H1 (cell line): ENCODE measurements at regions not wholly inside any gene's neighbourhood (a gene's known extent, or its start where the extent isn't known, plus 50 kb on each side); places are given as distances from the start of the nearest gene placed in this dataset.

Experiments used
- ASH2L ChIP-seq: fragments of 200-600, 300-600 bp; sonication (generic); IDR thresholded peaks from one replicate; pipeline ENCODE4 v1.7.1; 2017; ENCODE audit warnings: low read length
- CBX5 ChIP-seq: fragments of 300-800, 300-1000 bp; sonication (generic); IDR thresholded peaks from 2 replicates; pipeline ENCODE4 v1.7.1; 2016; ENCODE audit warnings: antibody characterized with exemption, low read length, low read depth
- CEBPB ChIP-seq: IDR thresholded peaks from 2 replicates; pipeline ENCODE4 v1.6.1; 2012; ENCODE audit warnings: low read depth, low read length
- PHF8 ChIP-seq: fragments of 200-600 bp; sonication (generic); conservative IDR thresholded peaks from 2 replicates; pipeline ENCODE4 v1.7.1; 2012; ENCODE audit warnings: low read depth, mild to moderate bottlenecking, inconsistent platforms, low read length, moderate library complexity
- POLR2AphosphoS5 ChIP-seq: IDR thresholded peaks from 2 replicates; pipeline ENCODE4 v1.6.1; 2011; ENCODE audit warnings: low read depth, low read length
- RFX5 ChIP-seq: IDR thresholded peaks from 2 replicates; pipeline ENCODE4 v1.6.1; 2011; ENCODE audit warnings: low read depth, low read length, improper control_type of control experiment, borderline replicate concordance
- SRF ChIP-seq: IDR thresholded peaks from 2 replicates; pipeline ENCODE4 v1.6.1; 2011; ENCODE audit warnings: mild to moderate bottlenecking, low read depth, low read length, moderate library complexity
- SUZ12 ChIP-seq: fragments of 200-600 bp; sonication (generic); IDR thresholded peaks from 2 replicates; pipeline ENCODE4 v1.6.1; 2012; ENCODE audit warnings: mild to moderate bottlenecking, inconsistent platforms, low read length, moderate library complexity, mixed read lengths
- TEAD4 ChIP-seq: IDR thresholded peaks from 2 replicates; pipeline ENCODE4 v1.6.1; 2012; ENCODE audit warnings: low read depth, low read length, inconsistent platforms, mixed read lengths
- ZNF274 ChIP-seq: IDR thresholded peaks from 2 replicates; pipeline ENCODE4 v1.7.0; 2012; ENCODE audit warnings: low read length, borderline replicate concordance; ENCODE audit errors: extremely low read depth
- TF ChIP-seq, protein P1 (sequence below): fragments of 300-600 bp; sonication (generic); IDR thresholded peaks from 2 replicates; pipeline ENCODE4 v1.7.1; 2012; ENCODE audit warnings: low read length, moderate library complexity, mild to moderate bottlenecking, inconsistent platforms; ENCODE audit not compliant: insufficient replicate concordance
- TF ChIP-seq, protein P2 (sequence below): IDR thresholded peaks from 2 replicates; pipeline ENCODE4 v1.6.1; 2011; ENCODE audit warnings: low read length, improper control_type of control experiment

DNA sequence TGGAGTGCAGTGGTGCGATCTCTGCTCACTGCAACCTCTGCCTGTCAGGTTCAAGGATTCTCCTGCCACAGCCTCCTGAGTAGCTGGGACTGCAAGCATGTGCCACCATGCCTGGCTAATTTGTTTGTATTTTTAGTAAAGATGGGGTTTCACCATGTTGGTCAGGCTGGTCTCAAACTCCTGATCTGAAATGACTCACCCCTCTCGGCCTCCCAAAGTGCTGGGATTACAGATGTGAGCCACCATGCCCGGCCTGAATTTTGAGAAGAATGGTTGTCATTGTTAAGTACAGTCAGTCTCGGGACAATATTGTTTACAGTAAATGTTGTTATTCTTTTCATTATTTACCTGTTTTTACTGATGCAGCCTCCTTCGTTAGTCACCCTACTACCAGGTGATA is 1226.2 kb upstream of the TENM3 start (continued):
- TF ChIP-seq, protein P1, sequence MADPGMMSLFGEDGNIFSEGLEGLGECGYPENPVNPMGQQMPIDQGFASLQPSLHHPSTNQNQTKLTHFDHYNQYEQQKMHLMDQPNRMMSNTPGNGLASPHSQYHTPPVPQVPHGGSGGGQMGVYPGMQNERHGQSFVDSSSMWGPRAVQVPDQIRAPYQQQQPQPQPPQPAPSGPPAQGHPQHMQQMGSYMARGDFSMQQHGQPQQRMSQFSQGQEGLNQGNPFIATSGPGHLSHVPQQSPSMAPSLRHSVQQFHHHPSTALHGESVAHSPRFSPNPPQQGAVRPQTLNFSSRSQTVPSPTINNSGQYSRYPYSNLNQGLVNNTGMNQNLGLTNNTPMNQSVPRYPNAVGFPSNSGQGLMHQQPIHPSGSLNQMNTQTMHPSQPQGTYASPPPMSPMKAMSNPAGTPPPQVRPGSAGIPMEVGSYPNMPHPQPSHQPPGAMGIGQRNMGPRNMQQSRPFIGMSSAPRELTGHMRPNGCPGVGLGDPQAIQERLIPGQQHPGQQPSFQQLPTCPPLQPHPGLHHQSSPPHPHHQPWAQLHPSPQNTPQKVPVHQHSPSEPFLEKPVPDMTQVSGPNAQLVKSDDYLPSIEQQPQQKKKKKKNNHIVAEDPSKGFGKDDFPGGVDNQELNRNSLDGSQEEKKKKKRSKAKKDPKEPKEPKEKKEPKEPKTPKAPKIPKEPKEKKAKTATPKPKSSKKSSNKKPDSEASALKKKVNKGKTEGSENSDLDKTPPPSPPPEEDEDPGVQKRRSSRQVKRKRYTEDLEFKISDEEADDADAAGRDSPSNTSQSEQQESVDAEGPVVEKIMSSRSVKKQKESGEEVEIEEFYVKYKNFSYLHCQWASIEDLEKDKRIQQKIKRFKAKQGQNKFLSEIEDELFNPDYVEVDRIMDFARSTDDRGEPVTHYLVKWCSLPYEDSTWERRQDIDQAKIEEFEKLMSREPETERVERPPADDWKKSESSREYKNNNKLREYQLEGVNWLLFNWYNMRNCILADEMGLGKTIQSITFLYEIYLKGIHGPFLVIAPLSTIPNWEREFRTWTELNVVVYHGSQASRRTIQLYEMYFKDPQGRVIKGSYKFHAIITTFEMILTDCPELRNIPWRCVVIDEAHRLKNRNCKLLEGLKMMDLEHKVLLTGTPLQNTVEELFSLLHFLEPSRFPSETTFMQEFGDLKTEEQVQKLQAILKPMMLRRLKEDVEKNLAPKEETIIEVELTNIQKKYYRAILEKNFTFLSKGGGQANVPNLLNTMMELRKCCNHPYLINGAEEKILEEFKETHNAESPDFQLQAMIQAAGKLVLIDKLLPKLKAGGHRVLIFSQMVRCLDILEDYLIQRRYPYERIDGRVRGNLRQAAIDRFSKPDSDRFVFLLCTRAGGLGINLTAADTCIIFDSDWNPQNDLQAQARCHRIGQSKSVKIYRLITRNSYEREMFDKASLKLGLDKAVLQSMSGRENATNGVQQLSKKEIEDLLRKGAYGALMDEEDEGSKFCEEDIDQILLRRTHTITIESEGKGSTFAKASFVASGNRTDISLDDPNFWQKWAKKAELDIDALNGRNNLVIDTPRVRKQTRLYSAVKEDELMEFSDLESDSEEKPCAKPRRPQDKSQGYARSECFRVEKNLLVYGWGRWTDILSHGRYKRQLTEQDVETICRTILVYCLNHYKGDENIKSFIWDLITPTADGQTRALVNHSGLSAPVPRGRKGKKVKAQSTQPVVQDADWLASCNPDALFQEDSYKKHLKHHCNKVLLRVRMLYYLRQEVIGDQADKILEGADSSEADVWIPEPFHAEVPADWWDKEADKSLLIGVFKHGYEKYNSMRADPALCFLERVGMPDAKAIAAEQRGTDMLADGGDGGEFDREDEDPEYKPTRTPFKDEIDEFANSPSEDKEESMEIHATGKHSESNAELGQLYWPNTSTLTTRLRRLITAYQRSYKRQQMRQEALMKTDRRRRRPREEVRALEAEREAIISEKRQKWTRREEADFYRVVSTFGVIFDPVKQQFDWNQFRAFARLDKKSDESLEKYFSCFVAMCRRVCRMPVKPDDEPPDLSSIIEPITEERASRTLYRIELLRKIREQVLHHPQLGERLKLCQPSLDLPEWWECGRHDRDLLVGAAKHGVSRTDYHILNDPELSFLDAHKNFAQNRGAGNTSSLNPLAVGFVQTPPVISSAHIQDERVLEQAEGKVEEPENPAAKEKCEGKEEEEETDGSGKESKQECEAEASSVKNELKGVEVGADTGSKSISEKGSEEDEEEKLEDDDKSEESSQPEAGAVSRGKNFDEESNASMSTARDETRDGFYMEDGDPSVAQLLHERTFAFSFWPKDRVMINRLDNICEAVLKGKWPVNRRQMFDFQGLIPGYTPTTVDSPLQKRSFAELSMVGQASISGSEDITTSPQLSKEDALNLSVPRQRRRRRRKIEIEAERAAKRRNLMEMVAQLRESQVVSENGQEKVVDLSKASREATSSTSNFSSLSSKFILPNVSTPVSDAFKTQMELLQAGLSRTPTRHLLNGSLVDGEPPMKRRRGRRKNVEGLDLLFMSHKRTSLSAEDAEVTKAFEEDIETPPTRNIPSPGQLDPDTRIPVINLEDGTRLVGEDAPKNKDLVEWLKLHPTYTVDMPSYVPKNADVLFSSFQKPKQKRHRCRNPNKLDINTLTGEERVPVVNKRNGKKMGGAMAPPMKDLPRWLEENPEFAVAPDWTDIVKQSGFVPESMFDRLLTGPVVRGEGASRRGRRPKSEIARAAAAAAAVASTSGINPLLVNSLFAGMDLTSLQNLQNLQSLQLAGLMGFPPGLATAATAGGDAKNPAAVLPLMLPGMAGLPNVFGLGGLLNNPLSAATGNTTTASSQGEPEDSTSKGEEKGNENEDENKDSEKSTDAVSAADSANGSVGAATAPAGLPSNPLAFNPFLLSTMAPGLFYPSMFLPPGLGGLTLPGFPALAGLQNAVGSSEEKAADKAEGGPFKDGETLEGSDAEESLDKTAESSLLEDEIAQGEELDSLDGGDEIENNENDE: no peak
- TF ChIP-seq CBX5: no peak
- no peak for TF ChIP-seq ASH2L
- no peak for TF ChIP-seq CEBPB
- no peak for TF ChIP-seq PHF8
- no peak for TF ChIP-seq RFX5
- no peak for TF ChIP-seq POLR2AphosphoS5
- TF ChIP-seq TEAD4: no peak
- no peak for TF ChIP-seq SRF
- TF ChIP-seq, protein P2, sequence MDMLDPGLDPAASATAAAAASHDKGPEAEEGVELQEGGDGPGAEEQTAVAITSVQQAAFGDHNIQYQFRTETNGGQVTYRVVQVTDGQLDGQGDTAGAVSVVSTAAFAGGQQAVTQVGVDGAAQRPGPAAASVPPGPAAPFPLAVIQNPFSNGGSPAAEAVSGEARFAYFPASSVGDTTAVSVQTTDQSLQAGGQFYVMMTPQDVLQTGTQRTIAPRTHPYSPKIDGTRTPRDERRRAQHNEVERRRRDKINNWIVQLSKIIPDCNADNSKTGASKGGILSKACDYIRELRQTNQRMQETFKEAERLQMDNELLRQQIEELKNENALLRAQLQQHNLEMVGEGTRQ: no peak
- no peak for TF ChIP-seq ZNF274
- TF ChIP-seq SUZ12: no peak
